ENCODE measurements at regions not wholly inside any gene's neighbourhood (a gene's known extent, or its start where the extent isn't known, plus 50 kb on each side); places are given as distances from the start of the nearest gene placed in this dataset.
A peak's percentile ranks its signal among the peaks of the same experiment; 100 is the strongest.

- Mint-ChIP-seq H3K36me3 (ENCODE audit: low read depth) (peaks cover 4% of the 10 kb centered on the region), H3K9me3 (no peaks in the 10 kb centered on the region), H3K4me1 (ENCODE audit: low read depth) (peaks cover 17% of the 10 kb centered on the region), H3K27ac (no peak overlapping the region), H3K4me3 (no peak overlapping the region), H3K27me3 (ENCODE audit: low read depth) (peaks cover 9% of the 10 kb centered on the region)
These were observed 96.6 kb upstream of the CXCR4 start for GRCh38 chr2:136214307-136215200.

GRCh38 chr2:136213836-136214235, 95.9 kb upstream of the CXCR4 start:
- no peak overlapping the region for H3K4me3 Mint-ChIP-seq
- peaks cover 17% of the 10 kb centered on the region for H3K4me1 Mint-ChIP-seq (ENCODE audit: low read depth)
- H3K9me3 Mint-ChIP-seq = peaks cover 7% of the 10 kb centered on the region
- peaks cover 9% of the 10 kb centered on the region for H3K27me3 Mint-ChIP-seq (ENCODE audit: low read depth)
- no peak overlapping the region for H3K27ac Mint-ChIP-seq
- peaks cover 4% of the 10 kb centered on the region for H3K36me3 Mint-ChIP-seq (ENCODE audit: low read depth)

GRCh38 chr2:136212426-136213378, 94.8 kb upstream of the CXCR4 start:
- Mint-ChIP-seq H3K27ac (peak overlapping the region; percentile 46), H3K4me1 (ENCODE audit: low read depth) (peaks cover 17% of the 10 kb centered on the region), H3K9me3 (peaks cover 7% of the 10 kb centered on the region), H3K36me3 (ENCODE audit: low read depth) (peaks cover 6% of the 10 kb centered on the region), H3K27me3 (ENCODE audit: low read depth) (peaks cover 9% of the 10 kb centered on the region), H3K4me3 (peak overlapping the region; percentile 13)

GRCh38 chr2:136211701-136212100, 93.8 kb upstream of the CXCR4 start:
- no peak overlapping the region for H3K4me3 Mint-ChIP-seq
- no peak overlapping the region for H3K27ac Mint-ChIP-seq

GRCh38 chr2:136210822-136211221, 92.9 kb upstream of the CXCR4 start:
- peaks cover 21% of the 10 kb centered on the region for H3K4me1 Mint-ChIP-seq (ENCODE audit: low read depth)
- peaks cover 7% of the 10 kb centered on the region for H3K9me3 Mint-ChIP-seq
- peaks cover 6% of the 10 kb centered on the region for H3K36me3 Mint-ChIP-seq (ENCODE audit: low read depth)
- H3K27ac Mint-ChIP-seq = no peak overlapping the region
- H3K4me3 Mint-ChIP-seq = no peak overlapping the region
- H3K27me3 Mint-ChIP-seq (ENCODE audit: low read depth) = no peaks in the 10 kb centered on the region

More at GRCh38 chr2:136211701-136212100, 93.8 kb upstream of the CXCR4 start:
- Mint-ChIP-seq H3K9me3 (peaks cover 7% of the 10 kb centered on the region), H3K36me3 (ENCODE audit: low read depth) (peaks cover 6% of the 10 kb centered on the region), H3K27me3 (ENCODE audit: low read depth) (no peaks in the 10 kb centered on the region), H3K4me1 (ENCODE audit: low read depth) (peaks cover 21% of the 10 kb centered on the region)

GRCh38 chr2:136210455-136210805, 92.5 kb upstream of the CXCR4 start:
- Mint-ChIP-seq H3K4me1 (ENCODE audit: low read depth) (peaks cover 21% of the 10 kb centered on the region), H3K27me3 (ENCODE audit: low read depth) (no peaks in the 10 kb centered on the region), H3K4me3 (no peak overlapping the region), H3K9me3 (peaks cover 7% of the 10 kb centered on the region), H3K36me3 (ENCODE audit: low read depth) (peaks cover 7% of the 10 kb centered on the region), H3K27ac (no peak overlapping the region)

GRCh38 chr2:136209561-136210454, 91.9 kb upstream of the CXCR4 start:
- peaks cover 21% of the 10 kb centered on the region for H3K4me1 Mint-ChIP-seq (ENCODE audit: low read depth)
- no peaks in the 10 kb centered on the region for H3K27me3 Mint-ChIP-seq (ENCODE audit: low read depth)
- no peak overlapping the region for H3K4me3 Mint-ChIP-seq
- peaks cover 7% of the 10 kb centered on the region for H3K9me3 Mint-ChIP-seq
- no peak overlapping the region for H3K27ac Mint-ChIP-seq
- H3K36me3 Mint-ChIP-seq (ENCODE audit: low read depth) = peaks cover 7% of the 10 kb centered on the region

GRCh38 chr2:136208682-136209420, 90.9 kb upstream of the CXCR4 start:
- Mint-ChIP-seq H3K9me3 (peaks cover 7% of the 10 kb centered on the region), H3K27me3 (ENCODE audit: low read depth) (no peaks in the 10 kb centered on the region), H3K36me3 (ENCODE audit: low read depth) (peaks cover 7% of the 10 kb centered on the region), H3K4me1 (ENCODE audit: low read depth) (peaks cover 20% of the 10 kb centered on the region), H3K4me3 (no peak overlapping the region), H3K27ac (no peak overlapping the region)

GRCh38 chr2:136207665-136208064, 89.7 kb upstream of the CXCR4 start:
- Mint-ChIP-seq H3K4me1 (ENCODE audit: low read depth) (peaks cover 12% of the 10 kb centered on the region), H3K27me3 (ENCODE audit: low read depth) (no peaks in the 10 kb centered on the region), H3K9me3 (peaks cover 12% of the 10 kb centered on the region), H3K27ac (no peak overlapping the region), H3K4me3 (no peak overlapping the region), H3K36me3 (ENCODE audit: low read depth) (peaks cover 5% of the 10 kb centered on the region)

GRCh38 chr2:136207030-136207623, 89.2 kb upstream of the CXCR4 start:
- Mint-ChIP-seq H3K27me3 (ENCODE audit: low read depth) (no peaks in the 10 kb centered on the region), H3K27ac (peak overlapping the region; percentile 12), H3K4me1 (ENCODE audit: low read depth) (peaks cover 7% of the 10 kb centered on the region), H3K4me3 (no peak overlapping the region), H3K36me3 (ENCODE audit: low read depth) (peaks cover 5% of the 10 kb centered on the region), H3K9me3 (peaks cover 16% of the 10 kb centered on the region)

- Mint-ChIP-seq H3K9me3 (peaks cover 19% of the 10 kb centered on the region), H3K27ac (peak overlapping the region; percentile 12), H3K4me1 (ENCODE audit: low read depth) (peaks cover 7% of the 10 kb centered on the region), H3K27me3 (ENCODE audit: low read depth) (no peaks in the 10 kb centered on the region), H3K4me3 (no peak overlapping the region), H3K36me3 (ENCODE audit: low read depth) (peaks cover 5% of the 10 kb centered on the region)
These were observed 88.7 kb upstream of the CXCR4 start for GRCh38 chr2:136206613-136207012.

- no peaks in the 10 kb centered on the region for H3K27me3 Mint-ChIP-seq (ENCODE audit: low read depth)
- peaks cover 6% of the 10 kb centered on the region for H3K4me1 Mint-ChIP-seq (ENCODE audit: low read depth)
- H3K27ac Mint-ChIP-seq = no peak overlapping the region
- H3K36me3 Mint-ChIP-seq (ENCODE audit: low read depth) = peaks cover 5% of the 10 kb centered on the region
- peaks cover 24% of the 10 kb centered on the region for H3K9me3 Mint-ChIP-seq
- no peak overlapping the region for H3K4me3 Mint-ChIP-seq
These were observed 87.7 kb upstream of the CXCR4 start for GRCh38 chr2:136205615-136206014.

- peaks cover 3% of the 10 kb centered on the region for H3K27me3 Mint-ChIP-seq (ENCODE audit: low read depth)
- peaks cover 6% of the 10 kb centered on the region for H3K4me1 Mint-ChIP-seq (ENCODE audit: low read depth)
- H3K36me3 Mint-ChIP-seq (ENCODE audit: low read depth) = peaks cover 5% of the 10 kb centered on the region
- no peak overlapping the region for H3K27ac Mint-ChIP-seq
- H3K4me3 Mint-ChIP-seq = no peak overlapping the region
- peaks cover 24% of the 10 kb centered on the region for H3K9me3 Mint-ChIP-seq
These were observed 87.0 kb upstream of the CXCR4 start for GRCh38 chr2:136204971-136205370.
